ENCODE measurements at regions not wholly inside any gene's neighbourhood (a gene's known extent, or its start where the extent isn't known, plus 50 kb on each side); places are given as distances from the start of the nearest gene placed in this dataset.
"Not testable (repeated sequence)": the region's sequence is repeated elsewhere in the genome, so short reads cannot be mapped to it uniquely, and the experiment has no call there.

GRCh38 chrY:23588409-23588808 is 369.1 kb downstream of the DAZ2 start:
- H3K36me3 ChIP-seq (ENCODE audit: control insufficient read depth in 2 of 2, extremely low read depth in 1 of 2, insufficient read depth in 1 of 2, low read length in 1 of 2); CTCF ChIA-PET; H3K4me1 ChIP-seq (ENCODE audit: control insufficient read depth in 1 of 2, extremely low read depth in 1 of 2, insufficient read depth in 2 of 2, low read length in 2 of 2); DNase-seq; H3K27me3 ChIP-seq (replicated peaks in 1 of 2; ENCODE audit: control insufficient read depth in 2 of 2, extremely low read depth in 1 of 2, insufficient read depth in 2 of 2, low read length in 1 of 2); H3K27me3 Mint-ChIP-seq; H3K4me3 Mint-ChIP-seq; H3K4me3 ChIP-seq (ENCODE audit: control insufficient read depth in 1 of 2, extremely low read depth in 1 of 2, low read length in 1 of 2); ATAC-seq (replicated peaks in 1 of 4); H3K9me3 Mint-ChIP-seq; POLR2A ChIA-PET; H3K36me3 Mint-ChIP-seq; H3K9me3 ChIP-seq; H3K27ac Mint-ChIP-seq; H3K4me1 Mint-ChIP-seq; H3K27ac ChIP-seq (ENCODE audit: low read length): not testable (repeated sequence)
- WGBS (ENCODE audit: insufficient coverage): no CpG with 5 or more reads among the region's 4 CpGs

Measured in T-cell (primary cell).